Uterus (tissue), 3 donors: ENCODE measurements at regions not wholly inside any gene's neighbourhood (a gene's known extent, or its start where the extent isn't known, plus 50 kb on each side); places are given as distances from the start of the nearest gene placed in this dataset.

Experiments
- DNase-seq, 2 donors: peaks; one replicate each; pipeline ENCODE4 v3.0.0-alpha.2; 2019 to 2020
- H3K27ac ChIP-seq, 2 donors: fragments of 200-600 bp; sonication (generic); 1 replicate in 1 of 2; 2 replicates in 1 of 2; pipeline ENCODE4 v1.5.1; 2016 to 2018
- H3K27me3 ChIP-seq, 2 donors: fragments of 200-600 bp; sonication (generic); one replicate each; pipeline ENCODE4 v1.5.1; 2018 to 2019; ENCODE audit warnings: control low read depth in 1 of 2
- H3K36me3 ChIP-seq, 2 donors: fragments of 200-600 bp; sonication (generic); one replicate each; pipeline ENCODE4 v1.5.1; 2019; ENCODE audit warnings: control low read depth in 1 of 2
- H3K4me1 ChIP-seq, 2 donors: fragments of 200-600 bp; sonication (generic); one replicate each; pipeline ENCODE4 v1.5.1; 2018 to 2019; ENCODE audit warnings: control low read depth in 1 of 2
- H3K4me3 ChIP-seq, 2 donors: fragments of 200-600 bp; sonication (generic); 1 replicate in 1 of 2; 2 replicates in 1 of 2; pipeline ENCODE4 v1.5.1; 2018 to 2019; ENCODE audit warnings: mild to moderate bottlenecking in 1 of 2
- H3K9me3 ChIP-seq, 2 donors: fragments of 200-600 bp; sonication (generic); one replicate each; pipeline ENCODE4 v1.5.1; 2019; ENCODE audit warnings: control low read depth in 1 of 2
- CTCF ChIP-seq, 4 experiments: fragments of 200-600 bp in 2 of 4; fragments of 450-650 bp in 2 of 4; sonication (generic) in 2 of 4; IDR thresholded peaks; one replicate each; pipeline ENCODE4 v1.5.1; 2016 to 2019; ENCODE audit warnings: antibody characterized with exemption in 4 of 4, mild to moderate bottlenecking in 2 of 4, moderate library complexity in 1 of 4
- POLR2A ChIP-seq, 2 donors: fragments of 450-650 bp; IDR thresholded peaks; one replicate each; pipeline ENCODE4 v1.6.1; 2016; ENCODE audit warnings: antibody characterized with exemption in 2 of 2, mild to moderate bottlenecking in 1 of 2, moderate library complexity in 1 of 2
- intact Hi-C: fragments of 100-400 bp; cut with DNase I; formaldehyde crosslinking; loops from one replicate; pipeline ENCODE4 v1.15.1; 2023; ENCODE audit warnings: low total_unique reads
- donor health status: DM: yes; HTN: yes; CAD: no.

GRCh38 chr2:100675373-100675772 lies 112.6 kb downstream of the PDCL3 start:
- no peak for TF ChIP-seq CTCF (IDR thresholded peaks at IDR 0.05)
- TF ChIP-seq POLR2A (IDR thresholded peaks at IDR 0.05), result no peak
- no peaks in the 10 kb centered on the region for H3K36me3 ChIP-seq
- no peaks in the 10 kb centered on the region for H3K27me3 ChIP-seq
- H3K9me3 ChIP-seq, result no peaks in the 10 kb centered on the region
- no peak overlapping the region for H3K27ac ChIP-seq
- H3K4me3 ChIP-seq, result no peak overlapping the region
- no peak for DNase-seq
- intact Hi-C loops, result no loop called here
- no peaks in the 10 kb centered on the region for H3K4me1 ChIP-seq

GRCh38 chr2:100675855-100676254 lies 113.1 kb downstream of the PDCL3 start:
- no peaks in the 10 kb centered on the region for H3K36me3 ChIP-seq
- no peak overlapping the region for H3K4me3 ChIP-seq
- H3K27ac ChIP-seq, result no peak overlapping the region
- TF ChIP-seq CTCF (IDR thresholded peaks at IDR 0.05), result no peak
- no peak for TF ChIP-seq POLR2A (IDR thresholded peaks at IDR 0.05)
- no peaks in the 10 kb centered on the region for H3K4me1 ChIP-seq
- no peak for DNase-seq
- no peaks in the 10 kb centered on the region for H3K9me3 ChIP-seq
- intact Hi-C loops, result no loop called here
- no peaks in the 10 kb centered on the region for H3K27me3 ChIP-seq

GRCh38 chr2:100676346-100676745 lies 113.6 kb downstream of the PDCL3 start:
- H3K9me3 ChIP-seq, result no peaks in the 10 kb centered on the region
- intact Hi-C loops, result no loop called here
- H3K4me3 ChIP-seq, result no peak overlapping the region
- H3K27ac ChIP-seq, result no peak overlapping the region
- TF ChIP-seq CTCF (IDR thresholded peaks at IDR 0.05) (no peak), POLR2A (IDR thresholded peaks at IDR 0.05) (no peak)
- no peaks in the 10 kb centered on the region for H3K4me1 ChIP-seq
- H3K27me3 ChIP-seq, result no peaks in the 10 kb centered on the region
- DNase-seq, result no peak
- no peaks in the 10 kb centered on the region for H3K36me3 ChIP-seq

GRCh38 chr2:100677611-100678185 lies 114.9 kb downstream of the PDCL3 start:
- intact Hi-C loops, result no loop called here

GRCh38 chr2:100679211-100679610 lies 116.4 kb downstream of the PDCL3 start:
- intact Hi-C loops, result no loop called here
- TF ChIP-seq POLR2A (IDR thresholded peaks at IDR 0.05), result no peak
- no peak for TF ChIP-seq CTCF (IDR thresholded peaks at IDR 0.05)
- no peak overlapping the region for H3K27ac ChIP-seq
- peaks cover 0 to under 1% of the 10 kb centered on the region in 2 donors for H3K9me3 ChIP-seq
- DNase-seq, result no peak
- H3K4me3 ChIP-seq, result no peak overlapping the region
- no peaks in the 10 kb centered on the region for H3K27me3 ChIP-seq
- no peaks in the 10 kb centered on the region for H3K4me1 ChIP-seq
- H3K36me3 ChIP-seq, result no peaks in the 10 kb centered on the region

More at GRCh38 chr2:100677611-100678185, 114.9 kb downstream of the PDCL3 start:
- H3K4me1 ChIP-seq, result no peaks in the 10 kb centered on the region
- H3K4me3 ChIP-seq, result no peak overlapping the region
- H3K36me3 ChIP-seq, result no peaks in the 10 kb centered on the region
- H3K27ac ChIP-seq, result no peak overlapping the region
- TF ChIP-seq POLR2A (IDR thresholded peaks at IDR 0.05), result no peak
- TF ChIP-seq CTCF (IDR thresholded peaks at IDR 0.05), result no peak
- no peak for DNase-seq
- H3K9me3 ChIP-seq, result no peaks in the 10 kb centered on the region
- no peaks in the 10 kb centered on the region for H3K27me3 ChIP-seq
